ENCODE measurements at regions not wholly inside any gene's neighbourhood (a gene's known extent, or its start where the extent isn't known, plus 50 kb on each side); places are given as distances from the start of the nearest gene placed in this dataset.
"Not testable (repeated sequence)": the region's sequence is repeated elsewhere in the genome, so short reads cannot be mapped to it uniquely, and the experiment has no call there.

DNA sequence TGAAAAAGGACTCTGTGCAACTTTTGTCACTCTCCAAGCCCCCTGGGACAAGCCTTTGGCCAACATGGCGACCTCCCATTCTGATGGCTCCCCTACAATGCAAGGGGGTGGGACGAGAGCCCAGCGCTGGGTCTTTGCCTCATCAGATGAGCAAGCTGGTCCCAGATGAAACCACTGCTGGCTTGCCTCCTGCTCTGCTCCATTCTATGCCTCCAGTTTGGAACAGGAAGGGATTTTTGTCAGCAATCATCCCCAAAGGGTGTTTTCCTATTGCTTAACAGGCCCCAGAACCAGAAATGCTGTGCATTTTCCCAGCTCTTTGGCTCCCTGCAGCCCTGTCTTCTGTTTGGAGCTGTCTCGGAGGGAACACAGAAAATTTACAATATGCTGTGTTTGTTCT is 412.7 kb downstream of the MAFB start:
- DNase-seq (ENCODE audit: low spot score) = no peak

DNA sequence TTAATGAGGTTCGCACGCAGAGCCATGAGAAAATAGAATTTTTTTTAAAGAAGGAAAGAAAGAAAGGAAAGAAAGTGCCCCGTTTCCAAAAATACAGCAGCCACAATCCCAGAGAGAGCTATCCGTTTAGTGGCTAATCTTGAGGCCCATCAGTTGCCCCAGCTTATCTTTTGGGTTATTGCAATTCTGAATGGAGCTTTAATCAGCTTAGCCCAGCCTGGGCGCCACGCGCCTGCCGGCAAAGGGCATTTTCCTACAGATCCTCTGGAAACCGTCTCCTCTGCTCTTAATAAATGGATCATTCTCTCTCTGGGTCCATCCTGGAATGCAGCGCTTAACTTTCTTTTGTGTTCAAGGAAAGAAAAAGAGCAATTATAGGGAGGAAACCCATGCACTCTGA is 413.3 kb downstream of the MAFB start:
- no peak for DNase-seq (ENCODE audit: low spot score)

DNA sequence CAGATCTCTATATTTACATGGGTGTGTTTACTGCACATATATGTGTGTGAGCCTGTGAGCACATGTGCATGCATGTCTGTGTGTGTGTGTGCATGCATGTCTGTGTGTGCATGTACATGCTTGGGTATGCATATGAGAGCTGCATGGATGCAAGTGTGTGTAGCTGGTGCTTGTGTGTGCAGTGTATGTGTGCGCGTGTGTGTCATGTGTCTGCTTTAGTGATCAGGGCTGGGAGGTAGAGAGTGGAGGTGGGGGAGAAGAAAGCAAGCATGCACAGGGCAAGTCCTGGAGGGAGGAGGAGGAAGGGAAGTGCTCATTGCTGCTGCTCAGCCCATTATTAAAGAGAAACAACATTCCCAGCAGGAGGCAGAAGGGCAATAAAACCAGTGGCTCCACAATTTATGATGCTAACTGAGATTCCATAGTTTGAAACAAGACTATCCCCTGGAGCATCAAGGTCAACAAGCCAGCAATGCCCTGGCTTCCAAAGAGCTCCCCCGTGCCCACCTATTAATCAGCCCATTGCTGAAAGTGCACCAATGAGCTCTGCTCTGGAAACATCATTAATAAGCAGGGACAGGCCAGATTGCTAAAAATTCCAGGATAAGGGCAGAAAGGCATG is 414.0 kb downstream of the MAFB start:
- no peak for DNase-seq (ENCODE audit: low spot score)

DNA sequence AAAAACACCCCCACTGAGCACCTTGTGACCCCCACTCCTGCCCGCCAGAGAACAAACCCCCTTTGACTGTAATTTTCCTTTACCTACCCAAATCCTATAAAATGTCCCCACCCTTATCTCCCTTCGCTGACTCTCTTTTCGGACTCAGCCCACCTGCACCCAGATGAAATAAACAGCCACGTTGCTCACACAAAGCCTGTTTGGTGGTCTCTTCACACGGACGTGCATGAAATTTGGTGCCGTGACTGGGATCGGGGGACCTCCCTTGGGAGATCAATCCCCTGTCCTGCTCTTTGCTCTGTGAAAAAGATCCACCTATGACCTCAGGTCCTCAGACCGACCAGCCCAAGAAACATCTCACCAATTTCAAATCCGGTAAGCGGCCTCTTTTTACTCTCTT is 419.8 kb downstream of the MAFB start:
- DNase-seq (ENCODE audit: low spot score) = not testable (repeated sequence)

DNA sequence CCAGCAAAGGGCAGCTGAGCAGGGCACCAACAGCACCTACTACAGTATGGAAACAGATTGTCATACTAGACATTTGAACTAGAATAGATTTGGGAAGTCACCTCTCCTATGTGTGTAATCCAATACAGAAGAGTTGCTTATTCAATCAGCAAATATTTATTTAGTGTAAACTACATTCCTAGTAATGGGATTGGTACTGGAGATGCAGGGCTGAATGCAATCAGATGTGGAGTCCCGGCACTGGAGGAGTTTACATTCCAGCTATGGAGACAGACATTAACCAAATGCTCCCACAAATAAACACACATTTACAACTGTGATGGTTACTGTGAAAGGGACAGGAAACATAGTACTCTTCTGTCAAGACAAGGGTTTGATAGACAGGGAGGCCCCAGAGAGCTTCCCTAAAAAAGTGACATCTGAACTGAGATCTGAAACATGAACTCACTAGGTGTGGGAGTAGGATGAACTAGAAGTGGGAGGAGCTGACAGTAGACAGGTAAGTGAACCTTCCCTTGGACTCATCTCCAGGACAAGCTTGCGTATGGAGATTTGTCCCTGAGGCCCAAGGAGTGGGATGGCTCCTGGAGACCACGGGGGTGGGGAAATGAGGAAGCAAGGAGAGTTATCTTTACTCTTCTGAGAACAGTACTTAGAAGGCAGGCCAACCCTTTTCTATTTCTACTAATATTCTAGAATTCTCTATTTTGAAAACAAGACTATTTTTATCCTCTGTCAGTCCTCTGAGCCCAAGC is 420.5 kb downstream of the MAFB start:
- no peak for DNase-seq (ENCODE audit: low spot score)

DNA sequence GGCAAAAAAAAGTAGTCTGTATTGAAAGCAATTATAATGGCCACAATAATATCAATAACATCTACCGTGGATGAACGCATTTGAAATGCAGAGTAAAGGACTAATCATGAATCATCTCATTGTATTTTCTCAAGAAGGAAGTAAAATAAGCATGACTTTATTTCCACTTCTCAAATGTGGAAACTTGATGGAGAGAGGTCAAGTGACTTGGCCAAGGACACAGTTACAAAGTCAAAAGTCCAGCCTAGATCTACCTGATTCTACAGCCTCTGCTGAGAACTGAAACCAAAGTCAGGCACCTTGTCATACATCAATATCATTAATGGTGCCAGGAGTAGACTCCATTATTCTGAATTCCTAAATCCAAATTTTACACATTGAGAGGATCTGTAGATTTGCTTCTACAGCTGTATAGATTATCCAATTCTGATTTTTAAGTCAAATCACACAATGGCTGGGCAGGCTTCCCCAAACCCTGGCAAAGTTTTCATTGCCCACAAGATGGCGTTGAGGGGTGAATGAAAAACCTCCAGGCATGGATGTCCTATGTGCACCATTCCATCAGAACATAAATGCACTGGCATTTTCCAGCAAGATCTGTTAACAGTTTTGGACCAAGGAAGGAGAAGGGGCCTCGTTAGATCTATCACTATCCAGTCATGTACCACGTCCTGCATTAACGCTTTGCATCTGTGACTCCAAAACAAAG is 423.1 kb downstream of the MAFB start:
- DNase-seq (ENCODE audit: low spot score) = peak; percentile 12

DNA sequence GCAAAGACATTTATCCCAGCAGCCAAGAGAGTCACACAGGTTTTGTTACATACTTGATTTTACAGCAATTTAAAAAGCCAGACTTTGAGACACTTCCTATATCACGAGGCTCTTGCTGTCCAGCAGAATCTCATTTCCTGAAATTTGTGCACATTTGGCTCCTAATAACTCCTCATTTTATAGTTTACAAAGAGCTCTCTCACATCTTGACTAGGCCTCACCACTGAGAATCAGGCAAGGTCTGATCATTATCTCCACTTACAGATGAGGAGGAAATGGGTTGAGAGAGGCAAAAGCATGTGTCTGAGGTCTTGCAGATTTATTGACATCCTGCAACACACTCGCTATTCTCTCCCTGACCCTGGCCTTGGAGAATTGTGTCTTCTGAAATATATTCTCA is 426.8 kb downstream of the MAFB start:
- DNase-seq (ENCODE audit: low spot score) = no peak

DNA sequence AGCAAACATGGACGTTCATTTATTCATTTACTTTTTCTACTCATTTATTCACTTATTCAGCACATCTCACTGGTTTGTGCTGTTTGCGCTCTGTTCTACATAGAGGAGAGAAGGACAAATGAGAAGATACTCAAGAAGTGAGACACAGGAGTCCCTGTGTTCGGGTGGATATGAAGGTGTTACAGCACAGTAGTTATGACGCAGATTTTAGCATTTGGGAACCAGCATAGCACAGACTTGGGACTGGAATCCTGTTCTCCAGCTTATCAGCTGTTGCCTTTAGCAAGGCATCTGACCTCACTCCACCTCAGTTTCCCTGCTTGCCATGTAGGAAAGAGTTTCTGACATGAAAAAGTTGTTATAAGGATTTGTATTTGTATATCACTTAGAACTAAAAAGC is 430.1 kb downstream of the MAFB start:
- DNase-seq (ENCODE audit: low spot score) = no peak

DNA sequence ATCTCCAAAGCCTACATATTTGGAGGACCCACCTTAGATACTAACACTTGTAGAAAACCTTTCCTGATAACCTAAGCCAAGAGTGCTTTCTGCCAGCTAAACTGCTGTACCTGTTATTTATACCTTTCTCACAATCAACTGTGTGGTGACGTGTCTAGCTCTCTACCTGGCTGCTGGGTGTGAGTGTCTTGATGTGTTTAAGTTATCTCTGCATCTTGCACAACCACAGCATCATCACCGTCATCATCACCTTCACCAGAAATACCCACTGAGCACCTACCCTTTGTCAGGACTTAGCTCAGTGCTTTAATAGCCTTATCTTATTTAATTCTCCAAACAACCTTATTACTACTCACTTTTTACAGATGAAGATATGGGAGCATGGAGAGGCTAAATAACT is 431.3 kb downstream of the MAFB start:
- DNase-seq (ENCODE audit: low spot score) = no peak

DNA sequence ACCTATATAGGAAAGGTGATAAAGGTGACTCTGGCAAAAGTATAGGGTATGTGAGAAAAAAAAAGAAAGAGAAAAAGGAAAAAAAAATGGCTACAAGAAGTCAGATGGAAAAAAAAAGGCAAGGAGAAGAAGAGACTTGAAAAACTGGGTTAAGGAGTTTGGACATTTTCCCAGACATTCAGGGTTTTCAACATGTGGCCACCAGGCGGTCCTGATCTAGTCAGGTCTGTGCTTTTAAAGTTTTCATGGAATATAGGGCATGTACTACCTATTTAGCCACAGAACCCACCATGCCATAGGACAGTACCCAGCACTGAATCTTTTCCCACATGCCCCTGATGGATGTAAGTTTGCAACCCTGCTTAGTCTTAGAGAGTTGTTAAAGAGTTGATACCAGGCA is 433.7 kb downstream of the MAFB start:
- DNase-seq (ENCODE audit: low spot score) = no peak

DNA sequence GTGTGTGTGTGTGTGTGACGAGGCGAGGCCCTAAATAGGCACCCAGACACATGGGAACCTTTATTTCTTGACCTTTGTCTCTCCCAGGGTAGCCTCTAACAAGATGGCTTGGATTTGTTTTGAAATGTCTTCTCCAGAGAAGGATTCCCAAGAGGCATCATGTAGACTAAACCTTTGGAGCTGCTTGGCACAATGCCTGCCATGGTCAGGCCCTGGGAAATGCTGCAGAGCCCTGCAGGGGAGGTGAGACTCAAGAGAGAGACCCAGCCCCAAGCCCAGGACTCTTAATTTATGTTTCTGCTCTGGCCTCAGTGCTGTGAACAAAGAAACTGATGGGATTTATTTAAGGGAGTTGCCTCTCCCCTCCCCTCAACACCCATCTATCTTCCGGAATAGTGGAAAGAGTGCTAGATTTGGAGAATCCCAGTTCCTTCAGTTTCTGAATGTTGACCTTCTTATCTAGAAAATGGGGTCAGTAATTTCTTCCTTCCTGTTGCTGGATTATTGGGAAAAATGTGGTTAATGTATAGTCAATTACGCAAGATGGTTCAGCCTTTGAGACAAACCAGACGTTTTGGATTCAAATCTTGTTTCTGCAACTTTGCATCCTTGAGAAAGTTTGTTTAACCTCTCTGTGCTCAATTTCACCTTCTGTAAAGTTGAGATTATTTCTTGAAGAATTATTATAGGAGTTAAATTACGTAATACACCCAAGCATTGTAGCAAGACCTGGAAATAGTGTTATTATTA is 434.8 kb downstream of the MAFB start:
- DNase-seq (ENCODE audit: low spot score) = no peak

DNA sequence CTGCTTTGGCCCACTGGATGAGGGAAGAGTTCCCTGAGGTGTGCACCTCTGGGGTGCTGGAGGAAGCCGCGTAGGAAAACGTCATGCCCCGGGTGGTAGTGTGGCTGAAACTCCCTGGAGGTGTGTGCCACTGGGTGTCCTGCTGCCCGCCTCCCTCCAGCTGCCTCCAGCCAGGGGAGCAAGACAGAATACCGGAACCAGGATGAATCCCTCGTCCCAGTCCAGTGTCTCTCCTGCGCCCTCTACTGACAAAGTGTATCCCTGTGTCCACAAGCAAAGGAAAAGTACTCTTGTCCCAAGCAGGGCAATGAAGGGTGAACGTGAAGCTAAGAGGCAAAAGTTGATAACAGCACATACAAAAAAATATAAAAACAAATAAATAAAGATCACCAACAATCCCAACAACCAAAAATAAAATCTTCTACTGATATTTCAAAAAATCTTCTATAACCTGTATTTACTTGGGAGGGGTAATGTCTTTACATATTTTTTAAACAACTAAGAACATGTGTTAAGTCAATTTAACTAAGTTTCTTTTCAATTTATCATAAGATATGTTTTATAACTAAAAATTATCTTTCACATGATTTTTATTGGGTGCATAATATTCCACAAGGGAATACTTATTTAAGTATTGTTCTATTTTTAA is 437.6 kb downstream of the MAFB start:
- DNase-seq (ENCODE audit: low spot score) = peak; percentile 44

DNA sequence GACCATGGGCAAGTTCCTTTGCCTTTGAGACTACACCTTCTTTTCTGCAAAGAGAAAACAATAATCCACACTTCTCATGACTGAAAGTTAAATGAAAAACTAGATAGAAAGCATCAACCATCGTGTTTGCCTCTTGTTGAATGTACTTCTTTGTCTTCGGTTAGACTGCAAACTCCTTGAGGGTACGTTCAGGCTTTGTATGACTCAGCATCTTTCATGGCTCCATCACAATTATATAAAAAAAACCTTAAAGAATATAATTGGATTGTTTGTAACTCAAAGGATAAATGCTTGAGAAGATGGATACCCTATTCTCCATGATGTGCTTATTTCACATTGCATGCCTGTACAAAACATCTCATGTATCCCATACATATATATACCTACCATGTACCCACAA is 439.2 kb downstream of the MAFB start:
- DNase-seq (ENCODE audit: low spot score) = no peak

DNA sequence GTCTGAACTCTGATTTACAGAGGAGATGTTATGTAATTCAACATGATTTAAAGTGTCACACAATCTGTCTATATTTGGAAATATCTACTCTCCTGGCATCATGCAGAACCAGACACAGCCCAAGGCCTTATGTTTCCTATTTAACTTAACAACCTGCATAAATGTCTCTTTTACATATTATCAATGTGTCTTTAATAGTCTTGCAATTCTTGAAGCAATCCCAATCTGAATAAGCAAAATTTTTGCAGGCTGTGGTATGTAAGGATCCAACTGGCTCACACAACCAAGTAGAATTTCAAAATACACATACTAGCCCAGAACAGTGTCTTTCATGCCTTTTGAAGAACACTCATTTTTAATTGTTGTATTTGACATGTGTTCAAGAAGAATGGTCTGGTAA is 443.2 kb downstream of the MAFB start:
- no peak for DNase-seq (ENCODE audit: low spot score)

DNA sequence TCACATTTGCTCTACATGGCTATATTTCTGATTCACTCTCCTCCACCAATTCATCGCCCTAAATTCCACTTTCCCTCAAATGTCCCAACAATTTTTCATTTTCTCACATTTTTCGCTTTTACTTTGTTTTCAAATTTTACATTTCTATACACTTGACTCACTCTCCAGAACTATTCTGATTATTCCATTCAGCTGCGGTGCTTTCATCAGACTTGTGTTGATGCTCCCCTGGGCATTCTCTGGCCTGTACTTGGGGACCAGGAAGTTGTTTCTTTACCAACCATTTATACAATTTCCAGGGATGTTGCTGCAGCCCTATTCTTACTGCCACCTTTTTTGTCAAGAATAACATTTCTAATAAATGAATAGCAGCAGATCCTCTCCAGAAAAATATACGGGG is 444.8 kb downstream of the MAFB start:
- DNase-seq (ENCODE audit: low spot score) = no peak

DNA sequence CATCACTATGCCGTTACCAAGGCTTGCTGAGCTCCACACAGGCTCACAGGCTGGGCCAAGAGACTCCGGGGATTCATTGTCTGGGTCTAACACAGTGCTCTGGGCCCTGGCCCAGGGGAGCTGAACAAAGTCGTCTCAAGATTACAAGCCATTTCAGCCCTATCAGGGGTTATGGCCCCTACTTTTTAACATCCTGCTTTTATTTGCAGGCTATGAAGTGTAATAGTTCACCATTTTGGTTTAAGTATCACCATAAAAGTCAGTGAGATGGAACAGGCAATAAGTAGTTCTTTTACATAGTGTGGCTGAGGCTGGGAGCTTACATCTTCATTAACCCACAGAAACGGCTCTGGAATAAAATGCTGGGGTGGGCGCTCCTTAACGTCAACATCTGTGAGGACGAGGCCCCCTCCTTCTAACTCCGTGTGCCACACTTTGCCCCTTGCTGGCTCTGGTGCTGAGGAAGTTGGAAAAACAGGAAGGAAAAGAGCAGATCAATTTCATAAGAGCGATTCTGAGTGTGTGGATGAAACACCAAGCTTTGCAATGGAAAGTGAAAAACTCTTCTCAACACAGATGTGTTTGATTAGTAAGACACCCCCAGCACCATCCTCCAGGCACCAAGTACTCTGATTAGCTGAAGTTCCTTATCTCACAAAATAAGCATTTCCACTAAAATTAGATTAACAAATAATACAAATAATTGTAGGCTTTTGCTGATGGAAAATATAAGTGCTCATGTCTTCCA is 447.3 kb downstream of the MAFB start:
- no peak for DNase-seq (ENCODE audit: low spot score)

DNA sequence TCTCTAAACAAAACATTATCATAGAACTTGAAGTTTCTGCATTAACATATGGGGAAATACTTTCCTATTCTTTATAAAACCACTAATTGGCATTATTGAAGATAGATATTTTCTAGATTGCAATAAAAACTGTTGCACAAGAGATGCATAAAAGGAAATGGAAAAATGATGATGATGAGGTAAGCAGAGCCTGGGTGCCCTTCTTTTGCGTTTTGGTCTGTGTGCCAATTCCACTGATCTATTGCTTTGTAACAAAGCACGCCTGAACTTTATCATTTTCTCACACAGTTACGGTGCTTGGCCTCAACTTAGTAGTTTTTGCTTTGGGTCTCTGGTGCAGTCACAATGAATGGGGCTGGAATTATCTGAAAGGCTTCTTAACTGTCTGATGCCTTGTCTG is 450.5 kb downstream of the MAFB start:
- no peak for DNase-seq (ENCODE audit: low spot score)

DNA sequence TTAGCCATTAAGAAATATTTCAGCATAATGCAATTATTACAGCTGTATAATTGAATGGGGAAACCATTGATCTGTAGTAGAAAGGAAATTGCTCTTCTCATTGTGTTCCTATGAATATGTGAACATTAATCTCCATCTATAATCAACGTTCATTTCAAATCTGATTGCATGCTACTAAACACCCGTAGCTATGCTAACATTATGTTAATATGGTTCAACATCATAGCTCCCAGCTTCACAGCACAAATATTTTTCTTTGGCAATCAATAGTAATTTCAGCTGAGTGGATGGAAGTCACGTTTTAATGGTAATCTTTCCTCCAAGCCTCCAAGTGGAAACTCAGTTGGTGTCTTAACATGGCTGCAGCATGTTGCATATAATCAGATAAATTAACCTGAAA is 454.4 kb downstream of the MAFB start:
- DNase-seq (ENCODE audit: low spot score) = no peak

DNA sequence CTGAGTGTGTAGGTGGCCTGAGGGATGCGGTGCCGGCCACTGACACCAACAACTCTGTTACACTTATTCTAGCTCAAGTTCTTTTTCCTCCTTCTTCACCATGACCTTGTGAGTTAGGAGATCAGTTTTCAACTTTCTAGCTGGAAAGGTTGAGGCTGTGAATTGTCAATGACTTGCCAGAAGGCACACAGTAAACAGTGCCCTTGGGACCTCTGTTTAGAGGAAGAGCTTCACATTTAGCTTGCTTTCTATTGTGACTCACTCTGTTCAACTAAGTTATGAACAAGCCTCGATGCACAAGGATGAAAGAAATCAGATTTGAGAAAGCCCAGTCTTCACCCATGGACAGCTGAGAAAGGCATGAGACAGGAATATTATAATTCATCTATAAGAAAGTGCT is 455.6 kb downstream of the MAFB start:
- no peak for DNase-seq (ENCODE audit: low spot score)

DNA sequence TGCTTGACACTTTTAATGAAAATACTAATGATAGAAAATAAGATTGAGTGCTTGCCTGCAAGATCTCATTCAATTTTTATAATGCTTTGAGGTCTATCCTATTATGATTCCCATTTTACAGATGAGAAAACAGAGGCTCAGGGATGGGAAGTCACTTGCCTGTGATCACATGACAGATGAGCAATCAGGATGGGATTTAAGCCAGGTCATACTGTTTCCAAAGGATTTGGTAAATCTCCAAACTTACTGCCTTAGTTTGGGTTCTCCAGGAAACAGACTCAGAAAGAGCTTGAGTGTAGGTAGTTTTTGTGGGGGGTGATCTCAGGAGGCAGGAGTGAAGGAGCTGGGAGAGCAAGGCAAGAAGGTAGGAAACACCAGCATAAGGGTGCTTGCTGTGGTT is 456.3 kb downstream of the MAFB start:
- no peak for DNase-seq (ENCODE audit: low spot score)

DNA sequence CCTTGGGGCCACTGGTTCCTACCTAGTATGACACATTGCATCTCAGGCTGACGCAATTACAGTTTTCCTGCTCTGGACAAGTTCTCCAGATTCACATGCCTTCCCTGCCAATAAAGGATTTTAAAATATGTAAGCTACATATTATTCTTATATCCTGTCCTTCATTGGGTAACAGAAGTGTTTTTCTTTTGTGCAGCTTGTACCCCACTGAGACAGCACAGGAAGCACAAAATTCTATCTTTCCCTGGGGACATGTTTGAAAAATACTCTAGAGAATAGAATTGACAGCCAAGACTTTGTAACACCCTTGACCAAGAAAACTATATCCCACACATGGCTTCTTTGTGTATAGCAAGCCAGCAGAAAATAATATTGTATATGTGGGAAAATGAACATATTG is 456.8 kb downstream of the MAFB start:
- DNase-seq (ENCODE audit: low spot score) = no peak

DNA sequence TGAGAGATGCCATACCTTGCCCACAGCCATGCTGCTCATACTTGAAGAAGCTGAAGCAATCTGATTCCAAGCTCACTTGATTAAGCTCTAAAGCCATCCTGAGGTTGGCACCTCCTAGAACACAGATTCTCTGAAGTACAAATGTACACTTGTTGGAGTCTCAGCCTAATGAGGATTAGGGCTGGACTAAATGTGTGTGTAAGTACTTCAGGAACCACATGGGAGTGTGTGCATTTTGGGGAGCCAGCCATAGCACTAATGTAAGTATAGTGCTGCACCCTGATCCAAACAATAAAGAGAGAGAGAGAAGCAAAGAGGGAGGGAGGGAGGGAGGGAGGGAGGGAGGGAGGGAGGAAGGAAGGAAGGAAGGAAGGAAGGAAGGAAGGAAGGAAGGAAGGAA is 458.6 kb downstream of the MAFB start:
- DNase-seq (ENCODE audit: low spot score) = no peak

Data from HuH-7 (cell line).